ENCODE measurements at regions not wholly inside any gene's neighbourhood (a gene's known extent, or its start where the extent isn't known, plus 50 kb on each side); places are given as distances from the start of the nearest gene placed in this dataset.

GRCh38 chr19:14320253-14320652, 61.0 kb upstream of the ADGRE5 start:
- TF ChIP-seq CTCF (IDR thresholded peaks at IDR 0.05) (no peak), POLR2A (IDR thresholded peaks at IDR 0.05) (no peak)
